ENCODE measurements at regions not wholly inside any gene's neighbourhood (a gene's known extent, or its start where the extent isn't known, plus 50 kb on each side); places are given as distances from the start of the nearest gene placed in this dataset.

- TF ChIP-seq TBP (IDR thresholded peaks at IDR 0.05; ENCODE audit: low read depth, low read length) (peak; percentile 70), EZH2 (IDR thresholded peaks at IDR 0.05; ENCODE audit: low read depth, low read length, severe bottlenecking) (no peak), TEAD4 (IDR thresholded peaks at IDR 0.05; ENCODE audit: low read depth, low read length) (no peak), SP1 (IDR thresholded peaks at IDR 0.05; ENCODE audit: low read depth, low read length) (no peak)
- TF ChIP-seq, protein P1, sequence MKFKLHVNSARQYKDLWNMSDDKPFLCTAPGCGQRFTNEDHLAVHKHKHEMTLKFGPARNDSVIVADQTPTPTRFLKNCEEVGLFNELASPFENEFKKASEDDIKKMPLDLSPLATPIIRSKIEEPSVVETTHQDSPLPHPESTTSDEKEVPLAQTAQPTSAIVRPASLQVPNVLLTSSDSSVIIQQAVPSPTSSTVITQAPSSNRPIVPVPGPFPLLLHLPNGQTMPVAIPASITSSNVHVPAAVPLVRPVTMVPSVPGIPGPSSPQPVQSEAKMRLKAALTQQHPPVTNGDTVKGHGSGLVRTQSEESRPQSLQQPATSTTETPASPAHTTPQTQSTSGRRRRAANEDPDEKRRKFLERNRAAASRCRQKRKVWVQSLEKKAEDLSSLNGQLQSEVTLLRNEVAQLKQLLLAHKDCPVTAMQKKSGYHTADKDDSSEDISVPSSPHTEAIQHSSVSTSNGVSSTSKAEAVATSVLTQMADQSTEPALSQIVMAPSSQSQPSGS (IDR thresholded peaks at IDR 0.05; ENCODE audit: low read length) = no peak
These were observed 88.2 kb upstream of the PROK2 start (continued) for GRCh38 chr3:71873093-71873611.

All from H1 (cell line).